Activated CD4-positive, CD25-positive, alpha-beta regulatory T cell treated with anti-CD3 and anti-CD28 coated beads, Interleukin-2, amount 50 U/mL, for 24 hours (primary cell): ENCODE measurements at regions not wholly inside any gene's neighbourhood (a gene's known extent, or its start where the extent isn't known, plus 50 kb on each side); places are given as distances from the start of the nearest gene placed in this dataset.
"Not testable (repeated sequence)": the region's sequence is repeated elsewhere in the genome, so short reads cannot be mapped to it uniquely, and the experiment has no call there.

Source experiments
- ATAC-seq, 2 donors: fragments of 150-1000 bp; cut with Tn5 transposase; one replicate each; pipeline ENCODE4 v1.10.0; 2021; ENCODE audit warnings: mild to moderate bottlenecking in 1 of 2, moderate library complexity in 1 of 2

DNA sequence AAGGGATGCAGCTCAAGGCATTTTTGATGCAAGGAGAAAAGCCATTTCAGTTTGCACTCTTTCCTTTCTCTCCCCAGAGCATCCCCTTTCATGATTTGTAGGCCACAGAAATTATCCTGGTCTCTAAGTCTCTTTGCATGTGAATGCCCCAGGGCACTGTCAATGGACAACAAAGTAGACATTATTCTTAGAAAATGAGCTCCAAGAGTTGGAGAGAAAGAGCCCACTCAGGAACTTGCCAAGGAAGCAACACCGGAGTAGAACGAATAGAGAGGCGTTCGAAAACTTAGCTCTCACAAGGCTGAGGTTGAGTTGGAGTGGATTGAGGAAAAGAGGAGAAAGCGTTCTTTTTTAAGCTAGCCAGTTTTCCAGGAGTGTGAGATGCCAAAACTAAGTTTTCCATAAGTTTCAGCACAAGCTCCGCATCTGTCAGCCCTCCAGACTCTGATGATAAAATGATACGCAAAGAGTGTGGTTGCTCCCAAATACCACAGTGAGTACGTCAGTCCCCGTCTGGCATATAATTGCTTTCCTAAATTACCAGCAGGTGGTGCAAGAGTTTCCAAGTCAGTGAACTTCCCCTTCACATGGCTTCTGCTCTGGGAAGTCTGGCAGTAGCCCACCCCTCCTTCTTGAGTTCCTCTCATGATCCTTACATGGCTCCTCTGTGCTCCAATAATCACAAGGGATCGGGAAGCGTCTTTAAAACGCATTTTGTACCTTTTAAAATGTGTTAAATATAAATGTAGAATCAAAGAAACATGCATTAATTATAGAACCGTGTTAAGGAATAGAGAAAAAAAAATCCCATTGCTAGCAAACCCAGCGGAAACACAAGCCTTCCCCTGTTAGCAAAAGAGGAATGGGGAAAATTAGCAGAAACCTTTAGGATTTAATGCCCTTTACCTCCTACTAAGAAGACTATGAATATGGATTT lies 1060.6 kb upstream of the FANCL start:
- no peak for ATAC-seq

DNA sequence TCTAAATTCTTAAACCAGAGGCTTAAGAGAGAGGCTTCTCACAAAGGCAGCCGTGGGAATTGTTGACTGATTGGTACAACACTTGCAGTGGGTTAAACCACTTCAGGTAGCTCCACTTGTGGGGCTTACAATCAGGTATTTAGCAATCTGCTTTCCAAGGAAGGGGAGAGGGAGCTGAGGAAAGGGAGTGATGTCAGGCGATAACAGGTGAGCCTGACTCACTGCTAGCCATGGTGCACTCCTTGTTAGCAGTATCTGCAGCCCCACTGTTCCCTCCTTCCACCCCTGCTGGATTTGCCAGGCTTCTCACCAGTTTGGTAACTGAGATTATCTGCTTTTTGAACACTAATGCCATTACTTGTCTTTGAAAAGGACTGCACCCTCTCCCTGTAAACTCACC lies 1056.7 kb upstream of the FANCL start:
- no peak for ATAC-seq

DNA sequence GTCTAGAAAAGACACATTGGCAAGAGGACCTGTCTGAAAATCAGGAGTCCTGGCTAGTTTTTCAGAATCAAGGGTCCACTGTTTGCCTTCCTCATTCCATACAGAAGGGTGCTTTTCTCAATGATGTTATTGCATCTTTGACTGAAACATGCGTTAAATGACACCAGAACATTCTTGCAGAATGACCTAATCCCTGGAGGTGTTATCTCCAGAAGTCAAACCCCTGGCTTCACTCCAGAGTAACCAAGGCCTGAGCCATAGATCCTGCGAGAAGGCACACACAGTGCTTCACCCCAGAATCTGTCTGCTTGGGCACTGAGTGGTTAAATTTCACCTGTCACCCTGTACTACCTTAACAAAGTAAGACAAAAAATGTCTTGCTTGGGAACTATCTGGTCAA lies 1055.2 kb upstream of the FANCL start:
- ATAC-seq, result no peak

DNA sequence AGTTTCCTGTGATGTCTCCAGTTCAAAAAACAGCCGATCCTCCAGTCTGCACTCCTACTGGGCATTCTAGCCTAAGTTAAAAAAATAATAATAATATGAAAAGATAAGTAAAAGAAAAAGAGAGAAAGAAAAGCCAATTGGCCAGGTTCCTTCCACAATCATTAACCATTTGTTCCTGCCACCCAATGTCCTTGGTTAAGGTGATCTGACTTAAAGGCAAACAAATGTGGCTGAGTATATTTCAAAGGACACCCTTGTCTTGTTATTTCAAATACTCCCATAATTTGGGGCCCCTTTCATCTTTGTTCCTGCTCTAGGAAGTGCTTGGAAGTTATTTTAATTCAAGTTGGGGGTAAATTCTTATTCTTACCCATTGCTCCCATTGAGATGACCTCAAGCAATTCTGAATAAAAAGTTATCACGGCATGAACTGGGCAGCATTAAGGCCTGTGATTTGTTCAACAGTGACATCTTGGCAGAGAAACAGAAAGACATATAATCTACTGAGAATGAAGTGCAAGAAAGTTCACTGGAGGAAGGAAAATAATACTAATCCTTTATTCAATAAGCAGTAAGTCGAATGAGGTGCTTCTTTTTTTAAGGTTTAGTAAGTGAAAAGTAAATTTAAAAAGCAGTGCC lies 1054.5 kb upstream of the FANCL start:
- ATAC-seq, result no peak

DNA sequence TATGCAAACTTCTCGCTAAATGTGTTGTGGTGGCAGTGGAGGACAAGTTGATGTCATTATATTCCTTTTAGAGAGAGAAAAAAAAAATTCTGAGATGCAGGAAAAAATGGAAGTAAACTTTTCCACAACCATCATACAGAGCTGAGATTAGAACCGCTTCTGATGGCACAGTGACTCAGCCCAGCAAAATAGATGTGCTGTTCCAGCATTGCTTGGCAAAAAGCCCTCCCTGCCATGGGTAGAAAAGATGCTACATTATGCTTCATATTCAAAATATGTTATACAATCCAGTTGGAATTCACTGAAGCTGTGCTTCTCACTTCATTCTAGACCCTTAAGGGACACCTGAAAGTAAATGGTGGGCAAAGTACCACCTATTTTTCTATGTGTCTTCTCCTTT lies 1047.6 kb upstream of the FANCL start:
- ATAC-seq, result no peak

DNA sequence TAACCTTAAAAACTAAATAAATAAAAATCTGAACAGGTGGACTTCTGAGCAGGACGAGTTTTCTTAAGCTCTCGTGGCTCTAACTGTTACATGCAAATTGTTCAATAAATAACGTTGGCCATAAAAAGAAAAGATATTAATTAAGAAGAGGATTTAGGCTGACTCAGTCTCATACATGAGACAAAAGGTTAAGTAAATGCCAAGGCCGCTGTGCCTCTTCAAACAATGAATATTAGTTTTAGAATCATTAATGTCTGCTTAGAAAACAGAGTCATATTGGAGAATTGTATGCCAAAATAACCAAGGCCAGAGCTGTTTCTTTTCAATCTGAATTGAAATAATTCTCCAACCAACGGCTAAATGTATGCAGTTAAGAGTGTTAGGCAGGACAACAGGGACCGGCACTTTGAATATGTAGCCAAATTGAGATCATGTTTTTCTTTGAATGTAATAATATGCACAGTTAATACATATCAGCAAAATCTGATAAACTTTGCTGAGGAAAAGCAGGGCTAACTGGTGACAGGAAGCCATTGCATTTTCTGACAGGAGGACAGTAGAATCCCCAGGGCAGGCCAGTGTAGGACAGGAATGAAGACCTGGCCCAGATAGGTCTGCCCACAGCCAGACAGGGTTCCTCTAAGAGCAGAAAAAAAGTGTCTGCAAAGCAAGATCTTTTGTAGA lies 1041.4 kb upstream of the FANCL start:
- no peak for ATAC-seq

DNA sequence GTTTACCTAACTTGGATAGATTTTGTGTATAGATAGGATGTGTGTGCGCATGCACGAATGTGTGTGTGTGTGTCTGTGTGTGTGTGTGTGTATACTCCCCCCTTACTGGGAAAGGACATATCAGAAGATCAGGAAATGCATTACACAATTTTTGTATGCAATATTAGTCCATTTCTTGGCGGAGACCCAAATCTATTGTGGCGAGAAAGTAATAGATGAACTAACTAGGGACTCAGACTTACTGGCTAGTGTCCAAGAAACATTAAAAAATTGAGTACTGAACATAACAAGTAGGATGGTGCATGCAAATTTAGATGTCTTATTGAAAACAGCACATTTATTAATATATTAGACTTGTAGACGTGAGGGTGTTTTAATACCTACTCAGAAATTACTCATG lies 1036.5 kb upstream of the FANCL start:
- ATAC-seq, result no peak

DNA sequence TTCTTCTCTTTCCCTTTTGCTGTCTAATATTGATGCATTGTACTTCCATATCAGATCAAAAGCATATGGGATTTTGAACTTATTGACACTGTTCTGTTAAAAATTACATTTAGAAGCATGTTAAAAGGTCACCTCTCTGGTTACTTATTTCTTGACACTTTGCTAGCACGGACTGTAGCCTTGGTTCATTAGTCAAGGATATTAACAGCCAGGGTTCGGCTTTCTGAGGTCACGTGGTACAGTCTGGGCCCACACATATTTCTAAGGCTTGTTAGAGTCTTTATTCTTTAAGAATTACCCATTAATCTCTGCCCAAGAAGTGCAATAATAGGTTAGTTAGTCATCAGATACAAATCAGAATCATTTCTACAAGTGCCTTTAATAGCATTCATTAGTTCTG lies 1035.8 kb upstream of the FANCL start:
- ATAC-seq, result no peak

DNA sequence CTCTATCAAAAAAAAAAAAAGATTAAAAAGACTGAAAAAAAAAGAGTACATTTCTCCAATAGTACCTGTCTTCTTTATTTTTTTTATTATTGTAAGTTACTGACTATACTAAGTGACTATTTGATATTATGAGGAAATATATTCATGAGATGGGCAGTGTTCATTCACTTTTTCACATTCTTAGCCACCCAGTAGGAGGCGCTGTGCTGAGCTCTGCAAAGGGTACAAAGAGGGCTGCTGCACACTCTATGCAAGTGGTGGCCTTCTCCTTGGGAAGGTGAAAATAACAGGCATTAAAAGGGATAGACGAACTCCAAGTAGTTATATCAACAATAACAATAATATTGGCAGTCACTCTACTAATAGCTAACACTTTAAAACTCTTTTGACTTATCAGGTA lies 1034.9 kb upstream of the FANCL start:
- ATAC-seq, result no peak

DNA sequence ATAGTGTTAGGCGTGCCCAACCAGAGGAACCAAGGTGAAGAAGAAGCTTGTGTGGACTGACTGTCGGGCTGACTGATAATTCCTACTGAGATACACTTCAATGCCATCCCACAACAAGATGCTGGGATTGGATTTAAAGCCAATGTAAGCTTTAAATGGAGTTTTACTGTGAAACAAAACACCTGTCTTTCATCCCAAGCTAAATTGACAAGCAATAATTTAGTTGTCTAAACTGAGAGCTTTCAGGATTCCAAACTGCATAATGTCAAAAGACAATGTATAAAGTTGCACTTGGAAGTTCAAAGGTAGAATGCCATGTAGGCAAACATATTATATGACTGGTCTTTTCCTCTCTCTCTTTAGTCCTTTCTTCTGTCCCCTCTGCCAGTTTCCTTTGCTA lies 1025.3 kb upstream of the FANCL start:
- no peak for ATAC-seq

DNA sequence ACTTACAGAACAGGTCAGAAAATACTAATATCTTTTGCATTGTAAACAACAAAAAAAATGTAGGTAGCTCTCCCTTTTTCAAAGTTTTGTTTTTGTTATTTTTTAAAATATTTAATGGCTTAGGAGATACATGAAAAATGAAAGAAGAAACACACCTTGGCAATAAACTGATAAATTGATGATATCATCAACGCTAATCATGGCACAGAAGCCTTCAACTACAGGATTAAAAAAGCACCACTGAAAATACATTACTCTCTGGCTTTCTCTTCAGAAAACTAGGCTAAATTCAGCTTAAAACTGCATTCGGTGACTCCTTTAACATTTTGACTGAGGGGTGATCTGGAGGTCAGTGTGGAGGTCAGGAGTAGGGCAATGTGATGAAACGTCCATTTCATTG lies 1018.8 kb upstream of the FANCL start:
- no peak for ATAC-seq

DNA sequence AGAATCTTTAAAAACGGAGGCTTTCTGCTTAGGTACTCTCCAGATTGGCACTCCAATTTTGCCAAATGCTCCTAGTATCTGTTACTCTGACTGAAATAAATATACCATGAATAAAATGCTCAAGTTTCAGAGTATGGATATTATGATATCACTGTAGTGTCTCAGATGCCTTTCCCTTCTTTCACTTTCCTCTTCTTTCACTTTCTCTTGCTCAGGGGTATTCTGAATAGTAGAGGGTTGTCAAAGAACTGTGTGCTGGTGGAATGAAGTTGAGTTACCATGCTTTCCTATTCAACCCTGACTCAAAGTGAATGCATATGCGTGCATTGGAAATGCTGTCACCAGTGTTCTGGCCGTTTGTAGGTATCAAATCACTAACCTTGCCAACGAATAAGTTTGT lies 1015.2 kb upstream of the FANCL start:
- ATAC-seq, result no peak

DNA sequence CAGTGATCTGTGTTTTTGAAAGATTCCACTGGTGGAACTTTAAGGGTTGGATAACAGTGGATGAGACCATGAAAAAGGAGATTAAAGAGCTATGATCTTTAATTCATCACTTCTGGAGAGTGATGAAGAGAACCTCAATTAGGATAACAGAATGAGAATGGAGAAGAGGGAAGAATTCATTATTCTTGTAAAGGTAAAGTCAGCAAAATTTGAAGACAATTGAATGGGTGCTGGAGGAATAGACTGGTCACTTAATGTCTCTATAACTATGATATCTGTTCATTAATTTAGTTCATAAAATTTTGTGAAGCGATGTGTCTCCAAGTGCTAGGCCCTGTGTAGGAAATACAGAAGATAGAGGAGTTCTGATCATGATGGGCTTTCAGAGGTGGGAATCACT lies 1013.2 kb upstream of the FANCL start:
- ATAC-seq, result no peak

DNA sequence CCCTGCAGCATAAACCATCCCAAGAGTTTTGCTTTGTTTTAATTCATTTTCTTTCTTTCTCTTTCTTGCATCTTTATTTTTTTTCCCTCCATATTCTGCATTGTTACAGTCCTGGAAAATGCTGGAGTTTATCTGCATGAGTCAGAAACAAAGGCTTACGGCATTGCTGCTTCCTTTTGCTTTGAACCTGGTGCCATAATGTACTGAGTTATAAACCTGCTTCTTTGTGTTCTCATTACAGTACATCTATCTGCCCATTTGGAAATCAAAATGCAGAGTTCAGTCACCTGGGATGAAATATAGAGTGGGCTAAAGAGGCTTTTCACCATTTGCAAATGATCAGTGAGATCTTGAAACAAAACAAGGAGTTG lies 1009.2 kb upstream of the FANCL start:
- no peak for ATAC-seq

DNA sequence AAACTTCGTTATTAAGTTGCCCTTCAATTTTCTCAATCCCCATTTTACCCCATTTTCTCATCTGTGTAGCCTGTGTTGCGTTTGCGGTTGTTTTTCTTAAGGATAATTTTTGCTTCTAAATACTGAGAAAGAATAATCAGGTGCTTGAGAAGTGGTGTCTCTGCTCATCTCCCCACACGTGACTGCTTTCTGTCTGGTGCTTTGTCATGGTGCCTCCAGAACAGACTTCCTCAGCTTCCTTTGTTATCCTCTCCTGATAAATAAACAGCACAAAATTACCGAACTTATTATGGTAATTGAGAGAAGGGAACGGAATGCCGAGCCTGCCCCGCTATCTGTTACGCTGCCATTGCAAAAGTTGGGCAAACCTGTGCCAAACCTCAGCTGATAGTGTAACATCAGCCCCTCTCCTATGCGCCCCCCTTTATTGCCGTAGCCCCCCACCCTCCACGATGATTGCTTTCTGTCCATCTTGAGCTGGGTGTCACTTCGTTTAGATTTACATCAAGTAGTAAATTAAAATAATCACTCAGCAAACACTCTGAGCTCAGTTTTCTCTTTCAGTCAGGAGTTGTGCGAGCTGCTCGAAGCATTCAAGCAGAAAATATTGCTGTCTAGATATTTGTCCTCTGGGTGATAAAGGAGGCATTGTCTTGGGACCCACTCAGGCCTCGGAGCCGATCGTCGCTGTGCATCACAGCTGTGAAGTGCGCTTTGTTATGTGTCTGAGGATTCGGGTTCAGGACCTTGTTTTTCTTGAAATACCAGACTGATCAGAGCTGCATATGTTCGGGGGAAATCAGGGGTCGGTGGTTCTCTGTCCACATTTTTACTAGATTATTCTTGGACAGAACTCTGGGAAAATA lies 1008.5 kb upstream of the FANCL start:
- ATAC-seq, result no peak

DNA sequence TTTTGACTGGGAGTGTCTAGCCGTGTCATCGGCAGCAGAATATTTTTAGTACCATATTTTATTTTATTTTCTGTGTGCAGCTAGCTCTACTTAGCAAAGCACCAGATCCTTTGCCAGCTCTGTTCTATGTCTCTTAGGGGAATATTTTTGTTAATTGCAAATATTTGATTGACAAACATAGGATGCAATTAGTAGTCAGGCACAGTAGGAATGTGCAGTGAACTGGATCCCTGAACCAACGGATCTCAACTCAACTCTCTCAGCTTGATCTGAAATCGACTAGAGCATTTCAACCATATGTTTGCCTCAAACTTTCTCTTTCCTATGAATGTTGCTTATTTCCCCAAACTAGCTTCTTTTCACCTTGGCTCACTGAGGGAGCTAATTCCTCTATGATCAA lies 998.0 kb upstream of the FANCL start:
- no peak for ATAC-seq

DNA sequence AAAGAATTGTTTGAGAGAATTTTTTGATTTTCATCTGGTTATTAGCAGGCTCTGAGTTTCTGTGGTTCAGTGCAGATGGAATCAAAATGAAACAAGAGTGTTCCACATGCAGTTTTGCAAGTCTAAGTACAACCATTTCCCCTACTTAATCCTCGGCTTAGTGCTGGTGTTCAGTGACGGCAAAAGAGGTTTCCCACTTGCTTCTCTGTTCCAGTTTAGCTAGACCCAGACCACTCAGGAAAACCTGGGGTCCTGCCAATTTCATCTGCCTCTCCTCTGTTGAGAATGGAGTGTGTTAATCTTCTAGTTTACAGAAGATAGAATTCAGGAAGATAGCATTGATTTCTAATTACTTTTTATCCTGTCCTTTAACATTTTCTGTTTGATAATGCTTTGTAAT lies 996.2 kb upstream of the FANCL start:
- ATAC-seq, result no peak

DNA sequence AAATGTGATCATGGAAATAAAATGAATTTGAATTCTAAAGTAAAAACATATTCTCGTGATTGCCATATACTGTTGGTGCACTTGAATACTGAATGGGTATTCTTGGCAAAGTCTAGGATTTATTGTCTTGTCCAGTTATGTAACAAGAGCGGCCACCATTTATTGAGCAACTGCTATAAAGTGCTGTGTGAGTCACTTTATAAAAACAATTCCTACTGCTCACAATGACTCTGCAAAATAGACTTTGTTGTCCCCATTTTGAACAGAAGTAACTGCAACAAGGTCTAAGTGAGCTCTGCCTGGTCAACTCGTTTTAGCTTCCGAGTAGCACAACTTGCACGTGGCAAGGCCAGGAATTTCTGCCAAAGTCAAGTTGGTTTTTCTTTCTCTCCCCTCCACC lies 995.6 kb upstream of the FANCL start:
- no peak for ATAC-seq

DNA sequence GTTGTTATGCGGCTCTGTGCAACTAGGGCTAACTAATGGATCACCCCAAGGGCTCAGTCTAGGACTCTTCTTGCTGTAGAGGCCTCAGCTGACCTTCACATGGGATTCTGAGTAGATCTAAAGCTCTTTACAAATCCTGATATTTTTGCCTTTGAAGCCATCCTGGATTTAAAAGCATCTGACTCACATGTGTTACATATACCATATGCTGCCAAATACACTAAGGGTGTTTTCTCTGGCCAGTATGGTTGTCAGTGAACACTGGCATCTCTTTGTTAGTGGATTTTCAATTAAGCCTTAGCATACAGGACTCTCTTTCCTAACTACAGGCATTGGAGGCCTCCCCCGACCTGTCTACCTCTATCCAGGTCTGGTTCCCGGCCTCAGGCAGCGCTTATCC lies 992.8 kb upstream of the FANCL start:
- ATAC-seq, result no peak

DNA sequence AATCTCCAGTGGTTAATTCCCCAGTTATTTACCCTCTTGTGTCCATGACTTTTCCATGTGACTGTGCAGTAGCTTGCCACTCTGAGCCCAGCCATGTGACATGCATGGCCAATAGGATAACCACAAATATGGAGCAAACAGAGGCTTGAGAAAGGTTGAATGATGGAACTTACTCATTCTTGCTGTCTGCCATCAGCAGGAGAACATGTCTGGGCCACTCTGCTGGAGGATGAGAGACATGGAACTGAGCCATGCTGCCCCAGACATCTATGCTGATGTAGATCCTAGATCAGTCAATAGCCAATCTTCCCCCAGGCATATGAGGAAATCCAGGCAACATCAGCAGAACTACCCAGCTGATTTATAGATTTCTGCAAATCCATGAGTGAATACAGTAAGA lies 992.3 kb upstream of the FANCL start:
- ATAC-seq, result no peak

DNA sequence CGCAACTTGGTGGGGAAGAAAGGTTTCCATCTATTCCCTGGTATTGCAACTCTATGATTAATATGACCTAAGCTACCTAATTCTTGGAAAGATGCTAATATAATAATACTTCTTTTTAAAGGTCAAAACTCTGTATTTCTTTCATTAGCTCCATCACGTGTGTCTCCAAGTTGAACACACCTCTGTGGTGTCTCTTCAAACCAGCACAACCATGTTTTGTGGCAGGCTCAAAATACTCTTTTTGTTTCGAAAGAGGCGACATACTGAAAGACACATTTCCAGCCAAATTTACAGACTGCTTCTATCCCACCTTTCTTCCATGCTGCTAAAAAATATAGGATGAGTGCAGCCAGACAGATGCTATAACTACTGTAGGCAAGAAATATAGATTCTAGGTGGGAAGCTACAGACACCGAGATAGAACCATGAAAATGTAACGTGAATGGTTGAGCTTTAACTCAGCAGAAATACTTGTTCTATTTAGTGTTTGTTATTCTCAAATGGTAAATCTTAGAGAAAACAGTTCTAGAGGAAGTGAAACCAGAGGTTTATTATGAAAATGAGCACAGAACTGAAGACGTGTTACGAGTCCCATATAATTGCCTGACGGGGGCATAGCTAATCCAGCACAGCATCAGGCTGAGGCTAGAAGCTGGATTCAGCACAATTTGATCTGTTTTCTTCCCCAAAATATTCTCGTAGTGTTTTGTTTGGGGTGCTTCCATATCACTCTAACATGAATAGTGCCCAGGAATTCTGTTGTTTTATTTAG lies 991.5 kb upstream of the FANCL start:
- ATAC-seq, result no peak

DNA sequence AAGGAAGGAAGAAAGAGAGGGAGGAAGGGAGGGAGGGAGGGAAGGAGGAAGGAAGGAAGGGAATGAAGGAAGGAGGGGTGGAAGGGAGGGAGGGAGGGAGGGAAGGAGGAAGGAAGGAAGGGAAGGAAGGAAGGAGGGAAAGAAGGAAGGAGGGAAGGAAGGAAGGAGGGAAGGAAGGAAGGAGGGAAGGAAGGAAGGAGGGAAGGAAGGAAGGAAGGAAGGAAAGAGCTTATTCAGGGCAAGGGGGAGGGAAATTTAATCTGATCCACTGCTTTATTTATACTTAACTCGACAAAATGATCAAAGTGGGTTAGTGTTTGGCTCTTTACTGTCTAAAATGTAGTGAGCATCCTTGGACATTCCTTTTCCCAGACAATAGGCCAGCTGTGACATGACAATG lies 985.2 kb upstream of the FANCL start:
- ATAC-seq, result not testable (repeated sequence)
